Fibroblast of skin of left biceps (primary cell): ENCODE measurements at regions not wholly inside any gene's neighbourhood (a gene's known extent, or its start where the extent isn't known, plus 50 kb on each side); places are given as distances from the start of the nearest gene placed in this dataset.

Experiments used
- DNase-seq, 2 experiments: peaks; one replicate each; pipeline ENCODE4 v3.0.0-alpha.2; 2013; ENCODE audit warnings: low read depth in 2 of 2

DNA sequence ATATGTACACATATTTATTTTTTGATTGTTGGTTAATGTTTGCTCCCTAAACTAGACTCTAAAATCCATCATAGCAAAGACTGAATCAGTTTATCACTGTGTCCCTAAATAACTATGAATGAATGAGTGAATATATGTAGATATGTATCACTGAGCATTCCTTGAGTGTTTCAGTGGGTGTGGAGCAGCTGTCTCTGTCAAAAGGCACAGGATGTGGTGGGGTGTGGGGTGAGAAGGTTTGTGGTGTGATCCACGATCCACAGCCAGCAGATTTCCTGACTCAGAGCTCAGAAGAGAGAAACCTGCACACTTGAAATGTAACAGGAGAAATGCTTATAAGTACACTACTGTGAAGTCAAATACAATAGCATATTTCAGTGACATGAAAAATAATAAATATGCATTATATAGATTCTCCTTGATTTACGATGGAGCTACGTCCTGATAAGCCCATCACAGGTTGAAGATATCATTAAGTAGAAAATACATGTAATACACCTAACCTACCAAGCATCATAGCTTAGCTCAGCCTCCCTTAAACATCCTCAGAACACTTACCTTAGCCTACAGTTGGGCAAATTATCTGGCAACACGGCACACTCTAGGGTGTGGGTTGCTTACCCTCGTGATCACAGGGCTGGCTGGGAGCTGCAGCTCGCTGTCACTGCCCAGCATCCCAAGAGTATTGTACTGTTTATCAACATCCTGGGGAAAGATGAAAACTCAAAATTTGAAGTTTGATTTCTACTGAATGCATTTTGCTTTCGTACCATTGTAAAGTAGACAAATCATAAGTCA lies 287.0 kb downstream of the GAS1 start:
- DNase-seq = peak; percentile 83

GRCh38 chr9:86659413-86660046 lies 287.8 kb downstream of the GAS1 start:
- DNase-seq = no peak

DNA sequence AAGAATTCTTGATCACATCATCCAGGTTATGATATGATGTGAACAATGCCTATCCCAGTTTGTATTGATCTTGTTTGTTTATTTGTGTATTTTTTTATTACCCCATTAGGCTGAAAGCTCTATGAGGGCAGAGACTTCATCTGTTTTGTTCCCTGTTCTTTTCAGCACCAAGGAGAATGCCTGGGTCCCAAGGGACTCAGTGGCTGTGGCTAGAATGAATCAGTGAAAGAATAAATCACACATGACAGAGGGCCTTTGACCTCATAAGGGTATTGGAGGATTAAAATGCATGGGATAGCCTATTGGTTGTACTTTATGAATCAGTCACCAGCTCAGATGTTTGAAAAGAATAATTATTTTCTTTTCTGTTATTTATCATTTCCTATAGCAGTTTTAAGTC lies 292.2 kb downstream of the GAS1 start:
- no peak for DNase-seq

DNA sequence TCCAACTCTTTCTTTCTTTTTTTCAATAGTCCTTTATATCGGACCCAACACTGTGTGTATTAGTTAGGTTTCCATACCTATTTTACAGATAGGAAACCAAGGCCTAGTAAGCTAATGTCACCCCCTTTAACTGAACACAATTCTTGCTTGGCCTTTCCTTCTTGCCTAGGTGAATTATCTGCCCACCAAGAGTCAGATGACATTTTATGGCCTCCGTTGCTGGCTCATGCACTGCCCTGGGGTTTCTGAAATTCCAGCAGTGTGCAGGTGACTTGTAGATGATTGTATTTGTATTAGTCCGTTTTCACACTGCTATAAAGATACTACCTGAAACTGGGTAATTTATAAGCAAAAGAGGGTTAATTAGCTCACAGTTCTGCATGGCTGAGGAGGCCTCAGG lies 293.8 kb downstream of the GAS1 start:
- no peak for DNase-seq

GRCh38 chr9:86652736-86653135 lies 294.6 kb downstream of the GAS1 start:
- peak in 1 of 2 experiments; percentile 39 for DNase-seq

- no peak for DNase-seq
These were observed 295.7 kb upstream of the TUT7 start for GRCh38 chr9:86649913-86650312.

GRCh38 chr9:86648828-86649170 lies 294.6 kb upstream of the TUT7 start:
- DNase-seq = no peak

- DNase-seq = no peak
These were observed 294.1 kb upstream of the TUT7 start for GRCh38 chr9:86648156-86648827.

GRCh38 chr9:86645303-86645702 lies 291.1 kb upstream of the TUT7 start:
- DNase-seq = no peak

DNA sequence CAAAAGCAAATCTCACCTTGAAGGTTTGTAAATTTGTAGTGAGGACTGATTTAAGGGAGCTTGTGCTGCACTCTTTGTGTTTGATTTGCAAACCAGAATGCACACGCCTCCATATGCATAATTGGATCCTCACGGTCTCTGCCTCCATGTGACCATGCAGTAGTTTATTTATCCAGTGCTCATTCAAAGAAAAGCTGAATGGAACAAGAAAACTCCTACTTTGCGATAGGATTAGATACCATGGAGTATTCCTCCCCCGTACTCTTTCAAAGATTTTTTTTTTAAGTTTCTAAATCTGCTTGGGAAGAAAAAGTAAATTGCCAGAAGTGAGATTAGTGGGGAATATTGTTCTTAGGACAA lies 290.4 kb upstream of the TUT7 start:
- no peak for DNase-seq

DNA sequence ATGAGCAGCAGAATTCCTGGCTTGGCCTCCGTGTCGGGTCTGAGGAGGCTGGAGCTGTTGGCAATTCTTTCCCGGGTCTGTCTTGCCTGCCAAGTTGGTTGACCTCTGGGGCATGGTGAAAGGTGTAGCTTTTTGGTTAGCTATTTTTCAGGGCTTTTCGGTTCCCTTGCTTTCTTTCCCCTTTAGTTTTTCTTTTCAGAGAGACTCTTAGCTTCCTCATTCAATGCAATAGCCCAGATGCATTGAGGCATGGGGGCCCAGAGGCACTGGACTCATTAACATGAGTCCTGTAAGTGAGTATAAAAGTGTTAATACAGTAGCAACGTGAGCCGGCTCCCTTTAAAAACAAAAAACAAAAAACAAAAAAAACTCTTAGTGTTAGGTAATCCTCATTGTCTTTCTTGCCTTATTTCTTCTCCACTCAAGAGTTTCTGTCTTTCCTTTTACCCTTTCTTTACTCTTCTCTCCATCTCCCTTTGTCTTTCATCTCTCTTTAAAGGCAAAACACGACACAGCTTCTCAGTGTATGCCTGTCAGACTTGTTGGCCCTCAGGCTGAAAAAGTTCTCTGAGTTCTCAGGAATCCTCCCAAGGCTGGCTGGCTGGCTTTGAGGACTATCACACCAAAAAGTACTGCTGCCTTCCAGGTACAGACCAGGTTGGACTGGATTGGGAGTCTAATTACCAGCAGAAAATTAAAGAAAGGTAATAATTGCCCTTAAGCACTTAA lies 289.9 kb upstream of the TUT7 start:
- DNase-seq = no peak

- no peak for DNase-seq
These were observed 288.5 kb upstream of the TUT7 start for GRCh38 chr9:86642721-86643120.

- no peak for DNase-seq
These were observed 287.8 kb upstream of the TUT7 start for GRCh38 chr9:86641970-86642369.

DNA sequence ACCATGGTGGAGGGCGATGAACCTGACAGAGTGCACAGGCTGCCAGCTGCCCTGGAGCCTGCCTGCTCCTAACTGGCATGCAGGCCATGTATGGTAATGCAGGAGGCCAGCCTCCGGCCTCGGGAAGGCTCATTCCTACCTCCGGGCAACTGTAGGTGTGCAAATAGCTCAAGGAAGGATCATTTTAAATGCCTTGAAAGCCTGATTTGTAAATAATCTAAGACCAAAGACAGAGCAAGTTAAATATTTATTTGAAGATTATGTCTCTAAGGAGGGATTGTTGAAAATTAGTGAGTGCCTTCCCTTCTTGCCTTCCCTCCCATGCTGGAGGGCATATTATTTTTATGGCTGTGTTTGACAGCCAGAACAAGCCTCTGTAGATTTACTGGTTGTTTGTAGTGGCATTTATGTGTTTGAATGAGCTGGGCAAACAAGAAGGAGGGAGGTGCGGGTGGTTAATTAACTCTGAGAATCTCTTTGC lies 285.7 kb upstream of the TUT7 start:
- no peak for DNase-seq

GRCh38 chr9:86639287-86639686 lies 285.1 kb upstream of the TUT7 start:
- no peak for DNase-seq

- DNase-seq = no peak
These were observed 283.9 kb upstream of the TUT7 start for GRCh38 chr9:86638109-86638508.

DNA sequence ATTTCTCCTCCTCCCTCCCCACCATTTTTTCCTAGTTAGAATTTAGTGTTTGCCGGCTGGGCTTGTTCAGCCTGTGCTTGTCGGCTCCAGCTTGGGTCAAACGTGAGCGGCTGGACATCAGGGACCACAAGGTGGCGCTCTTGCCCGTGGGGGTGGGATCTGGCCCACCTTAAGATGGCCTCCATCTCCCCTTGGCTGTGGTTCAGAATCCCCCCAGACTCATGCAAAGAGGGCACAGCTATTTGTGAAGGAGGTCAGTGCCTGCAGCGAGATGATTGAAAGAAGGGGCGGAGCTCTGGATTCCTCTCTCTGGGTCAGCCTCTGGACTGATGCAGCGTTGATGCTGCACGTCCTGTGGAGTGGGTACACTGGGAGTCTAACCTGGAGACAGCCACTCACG lies 283.3 kb upstream of the TUT7 start:
- no peak for DNase-seq

GRCh38 chr9:86636519-86636918 lies 282.3 kb upstream of the TUT7 start:
- DNase-seq = no peak

- no peak for DNase-seq
These were observed 281.8 kb upstream of the TUT7 start for GRCh38 chr9:86636038-86636437.

- DNase-seq = no peak
These were observed 280.3 kb upstream of the TUT7 start for GRCh38 chr9:86634501-86634900.

DNA sequence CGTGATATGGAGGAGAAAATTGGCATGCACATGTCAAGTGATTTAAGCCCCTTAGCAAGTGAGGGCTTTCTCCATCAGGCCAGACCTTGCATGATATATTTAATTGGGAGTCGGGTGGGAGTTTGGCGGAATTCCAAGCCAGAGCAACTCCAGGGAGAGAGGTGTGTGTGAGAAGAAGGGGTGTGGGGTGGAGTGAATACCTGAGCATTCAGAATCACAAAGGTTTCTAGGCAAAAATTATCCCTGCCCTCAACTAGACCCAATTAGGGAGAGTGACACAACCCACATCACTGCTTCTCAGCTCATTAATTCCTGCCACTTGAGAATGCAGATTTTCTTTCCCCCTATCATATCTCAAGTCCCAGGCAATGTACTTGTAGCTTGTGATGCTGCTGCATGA lies 279.7 kb upstream of the TUT7 start:
- DNase-seq = no peak

- no peak for DNase-seq
These were observed 278.3 kb upstream of the TUT7 start for GRCh38 chr9:86632537-86632936.
